Transverse colon (tissue), 3 donors: ENCODE measurements at regions not wholly inside any gene's neighbourhood (a gene's known extent, or its start where the extent isn't known, plus 50 kb on each side); places are given as distances from the start of the nearest gene placed in this dataset.

Experiments used
- CTCF ChIP-seq, 5 experiments: fragments of 200-600 bp in 3 of 5; fragments of 450-650 bp in 2 of 5; sonication (generic) in 3 of 5; IDR thresholded peaks; 1 replicate in 2 of 5; 2 replicates in 3 of 5; pipeline ENCODE4 v1.5.1; 2016 to 2017; ENCODE audit warnings: antibody characterized with exemption in 5 of 5, inconsistent platforms in 3 of 5, mild to moderate bottlenecking in 2 of 5, moderate library complexity in 1 of 5
- EP300 ChIP-seq: sonication (generic); formaldehyde crosslinking; IDR thresholded peaks from one replicate; pipeline ENCODE4 v1.6.1; 2017; ENCODE audit warnings: antibody characterized with exemption, low read depth
- POLR2A ChIP-seq: fragments of 450-650 bp; IDR thresholded peaks from one replicate; pipeline ENCODE4 v1.6.1; 2016; ENCODE audit warnings: antibody characterized with exemption, mild to moderate bottlenecking, moderate library complexity

DNA sequence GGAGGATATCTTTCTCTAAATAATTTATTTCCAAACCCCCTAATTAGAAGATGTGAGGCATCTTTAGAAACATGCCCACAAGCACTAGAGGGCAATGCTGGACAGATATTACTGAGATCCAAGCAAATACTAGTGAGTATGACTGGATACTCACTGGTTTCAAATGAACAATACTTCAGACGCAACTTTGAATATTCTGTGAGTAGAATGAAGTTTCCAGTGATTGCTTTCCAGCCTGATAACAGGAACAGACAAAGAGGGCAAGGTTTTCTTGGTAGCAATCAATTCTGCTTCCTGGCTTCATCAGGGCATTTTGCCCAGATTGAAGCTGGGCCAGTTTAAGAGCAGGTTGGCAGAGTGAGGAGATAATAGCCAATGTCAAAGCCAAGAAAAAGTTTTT is 442.6 kb upstream of the PDZRN3 start:
- TF ChIP-seq CTCF (IDR thresholded peaks at IDR 0.05) (peak in 1 of 5 experiments; percentile 19), EP300 (no peak), POLR2A (no peak)
